H1 (cell line): ENCODE measurements at regions not wholly inside any gene's neighbourhood (a gene's known extent, or its start where the extent isn't known, plus 50 kb on each side); places are given as distances from the start of the nearest gene placed in this dataset.

Source experiments
- EZH2 ChIP-seq: fragments of 200-600 bp; sonication (generic); IDR thresholded peaks from 2 replicates; pipeline ENCODE4 v1.7.1; 2012; ENCODE audit warnings: low read depth, mild to moderate bottlenecking, moderate library complexity, low read length, inconsistent platforms; ENCODE audit not compliant: severe bottlenecking
- GABPA ChIP-seq: IDR thresholded peaks from 2 replicates; pipeline ENCODE4 v1.6.1; 2011; ENCODE audit warnings: mild to moderate bottlenecking, low read length, moderate library complexity, borderline replicate concordance; ENCODE audit not compliant: insufficient read depth
- HDAC6 ChIP-seq: IDR thresholded peaks from one replicate; pipeline ENCODE4 v1.7.1; 2012; ENCODE audit warnings: low read depth, mild to moderate bottlenecking, inconsistent platforms, low read length, moderate library complexity
- POLR2AphosphoS5 ChIP-seq: IDR thresholded peaks from 2 replicates; pipeline ENCODE4 v1.6.1; 2011; ENCODE audit warnings: low read depth, low read length
- SP2 ChIP-seq: IDR thresholded peaks from 2 replicates; pipeline ENCODE4 v1.6.1; 2012; ENCODE audit warnings: mild to moderate bottlenecking, low read length, inconsistent platforms

GRCh38 chr4:123851521-123851920 is 454.9 kb downstream of the SPRY1 start (continued):
- TF ChIP-seq GABPA, result no peak
- no peak for TF ChIP-seq HDAC6
- TF ChIP-seq EZH2, result no peak
- no peak for TF ChIP-seq SP2
- TF ChIP-seq POLR2AphosphoS5, result no peak
